ENCODE measurements at regions not wholly inside any gene's neighbourhood (a gene's known extent, or its start where the extent isn't known, plus 50 kb on each side); places are given as distances from the start of the nearest gene placed in this dataset.
A peak's percentile ranks its signal among the peaks of the same experiment; 100 is the strongest.

DNA sequence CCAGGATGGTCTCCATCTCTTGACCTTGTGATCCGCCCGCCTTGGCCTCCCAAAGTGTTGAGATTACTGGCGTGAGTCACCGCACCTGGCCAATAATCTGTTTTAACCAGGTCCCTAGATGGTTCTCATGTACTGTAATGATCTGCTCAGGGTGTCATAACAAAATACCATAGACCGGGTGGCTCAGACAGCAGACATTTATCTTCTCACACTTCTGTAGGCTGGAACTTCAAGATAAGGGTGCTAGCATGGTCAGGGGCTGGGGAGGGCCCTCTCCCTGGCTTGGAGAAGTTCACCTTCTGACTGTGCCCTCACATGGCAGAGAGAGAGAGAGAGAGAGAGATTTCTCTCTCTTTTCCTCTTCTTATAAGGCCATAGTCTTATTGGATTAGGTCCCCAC is 279.4 kb upstream of the LYZL1 start:
- in situ Hi-C loops (cut with MboI) = no loop called here
- WGBS (ENCODE audit: insufficient coverage, low coverage, missing lambda C conversion rate) = 5% methylated on average over 5 of the region's 5 CpGs
- BruUV-seq (replicated peaks) = no TSS peak
- no peaks in the 10 kb centered on the region for H3K79me2 ChIP-seq (ENCODE audit: control insufficient read depth, insufficient read depth, low read length)
- H3K4me2 ChIP-seq (ENCODE audit: insufficient read depth, low read length) = no peak overlapping the region
- intact Hi-C loops (cut with micrococcal nuclease) = loop anchor here (5.0 kb wide), 1 partner anchor 123 kb away; no protein-coding TSS in a partner anchor
- no peak overlapping the region for H2AFZ ChIP-seq (ENCODE audit: low read depth, low read length)
- H3K4me3 ChIP-seq = no peak overlapping the region
- H3K4me1 ChIP-seq (replicated peaks in 1 of 2; ENCODE audit: control insufficient read depth in 2 of 2, insufficient read depth in 2 of 2, low read length in 2 of 2) = peaks cover 13 to 23% of the 10 kb centered on the region in 2 experiments; a peak in 4 of 5 replicates
- no peaks in the 10 kb centered on the region for H3K9me3 ChIP-seq (replicated peaks; ENCODE audit: control insufficient read depth, insufficient read depth, low read depth, low read length)
- H3K27me3 ChIP-seq (ENCODE audit: control insufficient read depth in 2 of 2, insufficient read depth in 2 of 2, low read length in 2 of 2) = no peaks in the 10 kb centered on the region; a peak in 1 of 5 replicates
- FAIRE-seq = peak; percentile 95
- ChIA-PET CTCF (ENCODE audit: low intra/inter-chr PET ratio) (no interaction called here), POLR2A (interaction anchor here (0.7 kb wide), 1 partner anchor 32 kb away, joined by 3 read pairs; no protein-coding TSS in a partner anchor)
- peak; percentile 28 to 90 (median 62) for DNase-seq (ENCODE audit: extremely low read depth in 1 of 4, low spot score in 3 of 4)
- H3K27ac ChIP-seq (ENCODE audit: extremely low read depth, low read depth, low read length) = no peak overlapping the region
- no peak overlapping the region for H3K9ac ChIP-seq (ENCODE audit: insufficient read depth in 1 of 2, low read depth in 2 of 2, low read length in 2 of 2)
- no peaks in the 10 kb centered on the region for H4K20me1 ChIP-seq (replicated peaks; ENCODE audit: control insufficient read depth, insufficient read depth, low read length)
- no peaks in the 10 kb centered on the region for H3K36me3 ChIP-seq (ENCODE audit: control insufficient read depth, insufficient read depth, low read length)
- ATAC-seq = peak; percentile 97
- H3K9me1 ChIP-seq (ENCODE audit: control insufficient read depth, insufficient read depth, low read length) = no peaks in the 10 kb centered on the region
- TF ChIP-seq RBM17 (IDR thresholded peaks at IDR 0.05; ENCODE audit: borderline replicate concordance, low read depth, low read length) (no peak), SMC3 (conservative IDR thresholded peaks at IDR 0.05; ENCODE audit: insufficient read depth, low read depth, low read length) (no peak), PTBP1 (IDR thresholded peaks at IDR 0.05; ENCODE audit: low read depth, low read length) (no peak), DIDO1 (tag; IDR thresholded peaks at IDR 0.05; ENCODE audit: low read depth) (no peak), RBM34 (IDR thresholded peaks at IDR 0.05; ENCODE audit: borderline replicate concordance, insufficient read depth, low read length) (no peak), SNIP1 (IDR thresholded peaks at IDR 0.05; ENCODE audit: low read depth) (no peak), ZBTB8A (IDR thresholded peaks at IDR 0.05; ENCODE audit: partially characterized antibody) (no peak), POLR2G (IDR thresholded peaks at IDR 0.05; ENCODE audit: low read depth, low read length) (no peak), ZNF584 (CRISPR knock-in tag; IDR thresholded peaks at IDR 0.05; ENCODE audit: low read depth) (peak; percentile 91; the same call in 1 of the 2 replicates), PTTG1 (tag; IDR thresholded peaks at IDR 0.05; ENCODE audit: low read depth) (no peak), FUS (optimal IDR thresholded peaks at IDR 0.05; ENCODE audit: low read depth, low read length) (no peak), SIRT6 (IDR thresholded peaks at IDR 0.05; ENCODE audit: low read depth, low read length) (no peak), ZNF707 (CRISPR knock-in tag; conservative IDR thresholded peaks at IDR 0.05) (0 out of 2 replicates have a peak, but pooled peaks have one; percentile 25), ZNF274 (IDR thresholded peaks at IDR 0.05; ENCODE audit: borderline replicate concordance, low read depth, low read length) (peak; percentile 61; the same call in 1 of the 2 replicates), MTA3 (IDR thresholded peaks at IDR 0.05; ENCODE audit: borderline replicate concordance) (peak; percentile 69), XRCC4 (IDR thresholded peaks at IDR 0.05; ENCODE audit: extremely low read depth, insufficient read depth, insufficient read length) (no peak), CREM (IDR thresholded peaks at IDR 0.05; ENCODE audit: low read depth) (peak; percentile 81)
- TF ChIP-seq, protein P1, sequence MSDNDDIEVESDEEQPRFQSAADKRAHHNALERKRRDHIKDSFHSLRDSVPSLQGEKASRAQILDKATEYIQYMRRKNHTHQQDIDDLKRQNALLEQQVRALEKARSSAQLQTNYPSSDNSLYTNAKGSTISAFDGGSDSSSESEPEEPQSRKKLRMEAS (CRISPR knock-in tag; IDR thresholded peaks at IDR 0.05) = no peak
- TF ChIP-seq, protein P2, sequence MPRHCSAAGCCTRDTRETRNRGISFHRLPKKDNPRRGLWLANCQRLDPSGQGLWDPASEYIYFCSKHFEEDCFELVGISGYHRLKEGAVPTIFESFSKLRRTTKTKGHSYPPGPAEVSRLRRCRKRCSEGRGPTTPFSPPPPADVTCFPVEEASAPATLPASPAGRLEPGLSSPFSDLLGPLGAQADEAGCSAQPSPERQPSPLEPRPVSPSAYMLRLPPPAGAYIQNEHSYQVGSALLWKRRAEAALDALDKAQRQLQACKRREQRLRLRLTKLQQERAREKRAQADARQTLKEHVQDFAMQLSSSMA (CRISPR knock-in tag; IDR thresholded peaks at IDR 0.05) = no peak
- TF ChIP-seq, protein P3, sequence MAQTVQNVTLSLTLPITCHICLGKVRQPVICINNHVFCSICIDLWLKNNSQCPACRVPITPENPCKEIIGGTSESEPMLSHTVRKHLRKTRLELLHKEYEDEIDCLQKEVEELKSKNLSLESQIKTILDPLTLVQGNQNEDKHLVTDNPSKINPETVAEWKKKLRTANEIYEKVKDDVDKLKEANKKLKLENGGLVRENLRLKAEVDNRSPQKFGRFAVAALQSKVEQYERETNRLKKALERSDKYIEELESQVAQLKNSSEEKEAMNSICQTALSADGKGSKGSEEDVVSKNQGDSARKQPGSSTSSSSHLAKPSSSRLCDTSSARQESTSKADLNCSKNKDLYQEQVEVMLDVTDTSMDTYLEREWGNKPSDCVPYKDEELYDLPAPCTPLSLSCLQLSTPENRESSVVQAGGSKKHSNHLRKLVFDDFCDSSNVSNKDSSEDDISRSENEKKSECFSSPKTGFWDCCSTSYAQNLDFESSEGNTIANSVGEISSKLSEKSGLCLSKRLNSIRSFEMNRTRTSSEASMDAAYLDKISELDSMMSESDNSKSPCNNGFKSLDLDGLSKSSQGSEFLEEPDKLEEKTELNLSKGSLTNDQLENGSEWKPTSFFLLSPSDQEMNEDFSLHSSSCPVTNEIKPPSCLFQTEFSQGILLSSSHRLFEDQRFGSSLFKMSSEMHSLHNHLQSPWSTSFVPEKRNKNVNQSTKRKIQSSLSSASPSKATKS (CRISPR knock-in tag; IDR thresholded peaks at IDR 0.05) = no peak
